Spleen (tissue), 11 donors: ENCODE measurements at regions not wholly inside any gene's neighbourhood (a gene's known extent, or its start where the extent isn't known, plus 50 kb on each side); places are given as distances from the start of the nearest gene placed in this dataset.

Source experiments
- DNase-seq: peaks from one replicate; pipeline ENCODE4 v3.0.0-alpha.2; 2020
- H3K27ac ChIP-seq, 8 donors: fragments of 200-600 bp; sonication (generic) in 7 of 8; 1 replicate in 4 of 8; 2 replicates in 4 of 8; pipeline versions ENCODE4 v1.5.0 to v1.8.0; 2016 to 2021; ENCODE audit warnings: inconsistent platforms in 4 of 8, mild to moderate bottlenecking in 4 of 8, moderate library complexity in 1 of 8
- H3K27me3 ChIP-seq, 7 donors: fragments of 200-600 bp; sonication (generic) in 6 of 7; replicated peaks in 1 of 7; 1 replicate in 4 of 7; 2 replicates in 3 of 7; pipeline versions ENCODE4 v1.5.0 to v1.8.0; 2016 to 2021; ENCODE audit warnings: inconsistent platforms in 3 of 7, mild to moderate bottlenecking in 1 of 7
- H3K36me3 ChIP-seq, 6 donors: fragments of 200-600 bp; sonication (generic) in 5 of 6; 1 replicate in 4 of 6; 2 replicates in 2 of 6; pipeline versions ENCODE4 v1.5.0 to v1.8.0; 2016 to 2021; ENCODE audit warnings: inconsistent platforms in 2 of 6
- H3K4me1 ChIP-seq, 6 donors: fragments of 200-600 bp; sonication (generic) in 5 of 6; 1 replicate in 3 of 6; 2 replicates in 3 of 6; pipeline versions ENCODE4 v1.5.0 to v1.8.0; 2016 to 2021; ENCODE audit warnings: inconsistent platforms in 3 of 6
- H3K4me3 ChIP-seq, 8 donors: fragments of 200-600 bp; sonication (generic) in 7 of 8; 1 replicate in 4 of 8; 2 replicates in 4 of 8; pipeline versions ENCODE4 v1.5.0 to v1.8.0; 2016 to 2021; ENCODE audit warnings: inconsistent platforms in 4 of 8, mild to moderate bottlenecking in 4 of 8, moderate library complexity in 2 of 8
- H3K9me3 ChIP-seq, 8 donors: fragments of 200-600 bp; sonication (generic) in 7 of 8; 1 replicate in 4 of 8; 2 replicates in 4 of 8; pipeline versions ENCODE4 v1.5.0 to v1.8.0; 2016 to 2021; ENCODE audit warnings: inconsistent platforms in 4 of 8
- POLR2A ChIP-seq, 3 donors: fragments of 450-650 bp; IDR thresholded peaks; one replicate each; pipeline ENCODE4 v1.5.1; 2017; ENCODE audit warnings: antibody characterized with exemption in 3 of 3, mild to moderate bottlenecking in 1 of 3
- POLR2AphosphoS5 ChIP-seq, 3 donors: sonication (generic); formaldehyde crosslinking; IDR thresholded peaks; one replicate each; pipeline ENCODE4 v1.5.1; 2017; ENCODE audit warnings: antibody characterized with exemption in 3 of 3
- WGBS, 5 donors: extraction: QIAGEN DNeasy Blood & Tissue Kit in 3 of 5; methylation state at CpG; one replicate each; pipeline versions ENCODE4 v1.1.5 to v1.1.7; 2013 to 2018; 5-methylcytosine and 5-hydroxymethylcytosine counted together
- intact Hi-C: fragments of 100-400 bp; cut with DNase I; formaldehyde crosslinking; loops from one replicate; pipeline ENCODE4 v1.15.0; 2023; ENCODE audit warnings: low total_unique reads
- TF ChIP-seq, protein P1 (sequence below), 11 experiments: fragments of 200-600 bp in 7 of 11; fragments of 450-650 bp in 4 of 11; sonication (generic) in 4 of 11; IDR thresholded peaks in 8 of 11; conservative IDR thresholded peaks in 3 of 11; 1 replicate in 7 of 11; 2 replicates in 4 of 11; pipeline versions ENCODE4 v1.4.0 to v1.8.0; 2016 to 2021; ENCODE audit warnings: antibody characterized with exemption in 11 of 11, inconsistent platforms in 4 of 11, mild to moderate bottlenecking in 1 of 11
- donor health status: healthy with polysubstance abuse.
- donor health status: DM: no; HTN: no; CAD: no; lungs with moderate emphysema.
- donor health status: DM: no; HTN: no; CAD: no.
- donor health status: Bipolar disorder and iron deficiency.
- donor health status: healthy.
- donor health status: DM: no; HTN: no; CAD: no.
- donor health status: DM: yes; HTN: yes; CAD: no.

- H3K4me1 ChIP-seq, result no peaks in the 10 kb centered on the region
- intact Hi-C loops, result no loop called here
- TF ChIP-seq POLR2AphosphoS5 (IDR thresholded peaks at IDR 0.05), result no peak
- TF ChIP-seq, protein P1, sequence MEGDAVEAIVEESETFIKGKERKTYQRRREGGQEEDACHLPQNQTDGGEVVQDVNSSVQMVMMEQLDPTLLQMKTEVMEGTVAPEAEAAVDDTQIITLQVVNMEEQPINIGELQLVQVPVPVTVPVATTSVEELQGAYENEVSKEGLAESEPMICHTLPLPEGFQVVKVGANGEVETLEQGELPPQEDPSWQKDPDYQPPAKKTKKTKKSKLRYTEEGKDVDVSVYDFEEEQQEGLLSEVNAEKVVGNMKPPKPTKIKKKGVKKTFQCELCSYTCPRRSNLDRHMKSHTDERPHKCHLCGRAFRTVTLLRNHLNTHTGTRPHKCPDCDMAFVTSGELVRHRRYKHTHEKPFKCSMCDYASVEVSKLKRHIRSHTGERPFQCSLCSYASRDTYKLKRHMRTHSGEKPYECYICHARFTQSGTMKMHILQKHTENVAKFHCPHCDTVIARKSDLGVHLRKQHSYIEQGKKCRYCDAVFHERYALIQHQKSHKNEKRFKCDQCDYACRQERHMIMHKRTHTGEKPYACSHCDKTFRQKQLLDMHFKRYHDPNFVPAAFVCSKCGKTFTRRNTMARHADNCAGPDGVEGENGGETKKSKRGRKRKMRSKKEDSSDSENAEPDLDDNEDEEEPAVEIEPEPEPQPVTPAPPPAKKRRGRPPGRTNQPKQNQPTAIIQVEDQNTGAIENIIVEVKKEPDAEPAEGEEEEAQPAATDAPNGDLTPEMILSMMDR (IDR thresholded peaks at IDR 0.05 in 8 of 11, conservative IDR thresholded peaks at IDR 0.05 in 3 of 11), result no peak
- no peak for TF ChIP-seq POLR2A (IDR thresholded peaks at IDR 0.05)
- WGBS, 5 donors, result 16 to 34% (median 23%) methylated on average over 5 of the region's 5 CpGs
- no peaks in the 10 kb centered on the region for H3K9me3 ChIP-seq
- H3K27me3 ChIP-seq, result peaks cover 0 to 28% (median 0%) of the 10 kb centered on the region in 7 donors
- H3K36me3 ChIP-seq, result no peaks in the 10 kb centered on the region
- DNase-seq, result no peak
- H3K27ac ChIP-seq, result no peak overlapping the region
- no peak overlapping the region for H3K4me3 ChIP-seq
Observed at GRCh38 chr20:40173872-40174271, 515.2 kb downstream of the MAFB start.

- H3K4me1 ChIP-seq, result no peaks in the 10 kb centered on the region
- H3K27ac ChIP-seq, result no peak overlapping the region
- H3K4me3 ChIP-seq, result no peak overlapping the region
- no peak for DNase-seq
- TF ChIP-seq POLR2AphosphoS5 (IDR thresholded peaks at IDR 0.05), result no peak
- TF ChIP-seq POLR2A (IDR thresholded peaks at IDR 0.05), result no peak
- TF ChIP-seq, protein P1 (IDR thresholded peaks at IDR 0.05 in 8 of 11, conservative IDR thresholded peaks at IDR 0.05 in 3 of 11), result no peak
- WGBS, 5 donors, result 40 to 88% (median 69%) methylated on average over 2 of the region's 2 CpGs
- H3K36me3 ChIP-seq, result no peaks in the 10 kb centered on the region
- peaks cover 0 to 17% (median 0%) of the 10 kb centered on the region in 7 donors for H3K27me3 ChIP-seq
- no peaks in the 10 kb centered on the region for H3K9me3 ChIP-seq
- intact Hi-C loops, result no loop called here
Observed at GRCh38 chr20:40168981-40169620, 519.9 kb downstream of the MAFB start.

DNA sequence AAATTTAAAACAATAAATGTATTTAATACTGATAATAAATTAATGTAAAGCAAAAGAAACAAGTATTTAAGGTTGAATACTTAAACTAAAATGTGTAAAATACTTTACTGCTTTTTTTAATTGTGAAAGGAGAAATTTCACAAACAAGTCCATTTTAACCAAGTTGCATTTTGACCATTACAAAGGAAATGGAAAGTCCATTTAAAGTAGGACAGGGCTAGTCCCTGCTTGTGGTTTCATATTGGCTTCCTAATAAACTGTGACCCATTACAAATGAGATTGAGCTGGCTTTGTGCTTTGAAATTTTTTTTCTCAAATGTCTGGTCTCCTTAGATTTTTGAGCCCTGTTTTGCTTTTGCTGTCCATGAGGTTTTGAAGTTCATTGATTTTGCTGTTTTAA lies 527.6 kb downstream of the MAFB start:
- no peaks in the 10 kb centered on the region for H3K36me3 ChIP-seq
- intact Hi-C loops, result no loop called here
- TF ChIP-seq POLR2A (IDR thresholded peaks at IDR 0.05), result no peak
- TF ChIP-seq, protein P1 (IDR thresholded peaks at IDR 0.05 in 8 of 11, conservative IDR thresholded peaks at IDR 0.05 in 3 of 11), result no peak
- H3K4me1 ChIP-seq, result peaks cover 0 to 6% (median 0%) of the 10 kb centered on the region in 6 donors
- no peak overlapping the region for H3K4me3 ChIP-seq
- H3K27ac ChIP-seq, result no peak overlapping the region
- no peaks in the 10 kb centered on the region for H3K27me3 ChIP-seq
- DNase-seq, result no peak
- H3K9me3 ChIP-seq, result no peaks in the 10 kb centered on the region

GRCh38 chr20:40160097-40160550 lies 528.9 kb downstream of the MAFB start:
- intact Hi-C loops, result no loop called here
- Histone ChIP-seq H3K4me3 (no peak overlapping the region), H3K9me3 (no peaks in the 10 kb centered on the region), H3K27me3 (no peaks in the 10 kb centered on the region), H3K4me1 (peaks cover 0 to 6% (median 0%) of the 10 kb centered on the region in 6 donors), H3K27ac (no peak overlapping the region), H3K36me3 (no peaks in the 10 kb centered on the region)
- DNase-seq, result no peak
- 65 to 72% (median 66%) methylated on average over 7 of the region's 7 CpGs for WGBS, 5 donors
- no peak for TF ChIP-seq POLR2AphosphoS5 (IDR thresholded peaks at IDR 0.05)
- TF ChIP-seq, protein P1 (IDR thresholded peaks at IDR 0.05 in 8 of 11, conservative IDR thresholded peaks at IDR 0.05 in 3 of 11), result peak in 8 of 11 experiments; percentile 47 to 72 (median 64)
